Muscle layer of colon (tissue), 2 donors: ENCODE measurements at regions not wholly inside any gene's neighbourhood (a gene's known extent, or its start where the extent isn't known, plus 50 kb on each side); places are given as distances from the start of the nearest gene placed in this dataset.

Source experiments
- H3K27ac ChIP-seq: one replicate; pipeline ENCODE4 v1.7.0; 2013; ENCODE audit warnings: low read depth, mild to moderate bottlenecking, low read length, moderate library complexity
- H3K27me3 ChIP-seq, 2 donors: one replicate each; pipeline ENCODE4 v1.7.0; 2013; ENCODE audit warnings: low read length in 2 of 2, mild to moderate bottlenecking in 2 of 2; ENCODE audit not compliant: insufficient read depth in 2 of 2, control insufficient read depth in 1 of 2
- H3K36me3 ChIP-seq: one replicate; pipeline ENCODE4 v1.7.0; 2013; ENCODE audit warnings: mild to moderate bottlenecking, low read length; ENCODE audit not compliant: insufficient read depth
- H3K4me1 ChIP-seq: one replicate; pipeline ENCODE4 v1.7.0; 2013; ENCODE audit warnings: mild to moderate bottlenecking, low read length; ENCODE audit not compliant: insufficient read depth
- H3K4me3 ChIP-seq, 2 donors: one replicate each; pipeline ENCODE4 v1.7.0; 2013; ENCODE audit warnings: low read length in 2 of 2, low read depth in 1 of 2, mild to moderate bottlenecking in 1 of 2, moderate library complexity in 1 of 2
- H3K9ac ChIP-seq: one replicate; pipeline ENCODE4 v1.7.0; 2013; ENCODE audit warnings: low read length
- H3K9me3 ChIP-seq: one replicate; pipeline ENCODE4 v1.7.0; 2013; ENCODE audit warnings: mild to moderate bottlenecking, low read length
- donor health status: abdominal sarcoma.
- donor health status: Adenocarcinoma of cecum.

DNA sequence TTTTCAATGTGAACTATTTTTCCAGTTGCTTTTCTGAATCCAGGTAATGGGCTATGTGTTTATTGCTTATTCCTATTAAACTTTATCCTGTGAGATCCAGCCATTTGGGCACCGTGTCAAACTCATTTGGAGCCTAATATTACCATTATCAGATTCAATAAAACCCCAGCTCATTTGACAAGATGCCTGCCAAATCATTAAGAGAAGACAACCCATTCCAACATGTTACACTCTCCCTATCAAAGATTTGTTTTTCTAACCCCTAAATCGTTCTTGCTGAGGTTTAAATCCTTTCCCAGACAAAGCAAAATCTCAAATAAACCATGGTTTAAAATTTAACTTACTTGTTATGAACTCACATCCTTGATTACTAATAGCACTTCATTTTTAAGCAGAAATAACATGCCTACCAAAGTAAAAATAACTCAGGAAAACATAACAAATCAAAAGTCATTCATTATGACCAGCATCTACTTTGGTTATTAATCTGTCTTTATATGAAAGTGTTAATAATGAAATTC lies 130.0 kb upstream of the TCF21 start:
- Histone ChIP-seq H3K36me3 (no peaks in the 10 kb centered on the region), H3K27me3 (no peaks in the 10 kb centered on the region), H3K27ac (no peak overlapping the region), H3K9ac (no peak overlapping the region), H3K9me3 (no peaks in the 10 kb centered on the region), H3K4me1 (peaks cover 4% of the 10 kb centered on the region), H3K4me3 (no peak overlapping the region)

DNA sequence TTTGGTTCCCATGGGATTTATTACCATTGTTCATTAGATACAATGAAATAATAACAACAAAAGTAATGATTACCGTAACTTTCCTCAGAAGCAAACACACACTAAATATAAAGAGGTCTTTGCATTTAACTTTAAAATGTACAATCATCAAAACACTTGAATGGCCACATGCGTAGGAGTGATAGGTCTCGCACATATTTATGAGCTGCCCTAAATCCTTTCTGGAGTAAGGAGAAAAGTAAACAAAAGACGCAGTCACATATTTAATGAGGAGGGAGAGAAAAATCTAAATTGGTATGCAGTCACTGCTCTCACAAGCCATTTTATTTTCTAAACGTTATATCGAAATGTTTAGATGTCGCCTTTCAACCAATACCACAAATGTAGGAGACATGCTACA lies 129.4 kb upstream of the TCF21 start:
- H3K27ac ChIP-seq, result no peak overlapping the region
- no peak overlapping the region for H3K4me3 ChIP-seq
- H3K9me3 ChIP-seq, result no peaks in the 10 kb centered on the region
- no peaks in the 10 kb centered on the region for H3K36me3 ChIP-seq
- H3K4me1 ChIP-seq, result peaks cover 11% of the 10 kb centered on the region
- no peak overlapping the region for H3K9ac ChIP-seq
- H3K27me3 ChIP-seq, result no peaks in the 10 kb centered on the region

DNA sequence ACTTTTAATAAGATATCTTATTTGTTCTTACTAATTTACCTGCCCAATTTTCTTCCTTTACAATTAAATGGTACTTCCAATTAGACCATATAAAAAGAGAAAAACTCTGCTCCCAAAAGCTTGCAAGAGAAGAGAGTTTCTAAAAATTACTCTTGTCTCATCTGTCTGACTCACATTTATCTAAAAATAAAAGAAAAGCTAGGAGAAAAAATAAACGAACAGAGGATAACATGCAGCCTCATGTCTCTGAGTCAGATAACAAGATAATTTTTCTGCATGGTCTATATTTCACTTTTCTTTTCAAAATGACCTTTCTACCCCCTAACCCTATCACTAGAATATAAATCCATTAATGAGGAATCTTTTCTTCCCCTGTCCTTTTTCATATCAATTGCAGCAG lies 127.2 kb upstream of the TCF21 start:
- no peak overlapping the region for H3K4me3 ChIP-seq
- H3K9me3 ChIP-seq, result no peaks in the 10 kb centered on the region
- H3K9ac ChIP-seq, result no peak overlapping the region
- H3K4me1 ChIP-seq, result peaks cover 7% of the 10 kb centered on the region
- no peaks in the 10 kb centered on the region for H3K27me3 ChIP-seq
- H3K36me3 ChIP-seq, result no peaks in the 10 kb centered on the region
- H3K27ac ChIP-seq, result no peak overlapping the region

DNA sequence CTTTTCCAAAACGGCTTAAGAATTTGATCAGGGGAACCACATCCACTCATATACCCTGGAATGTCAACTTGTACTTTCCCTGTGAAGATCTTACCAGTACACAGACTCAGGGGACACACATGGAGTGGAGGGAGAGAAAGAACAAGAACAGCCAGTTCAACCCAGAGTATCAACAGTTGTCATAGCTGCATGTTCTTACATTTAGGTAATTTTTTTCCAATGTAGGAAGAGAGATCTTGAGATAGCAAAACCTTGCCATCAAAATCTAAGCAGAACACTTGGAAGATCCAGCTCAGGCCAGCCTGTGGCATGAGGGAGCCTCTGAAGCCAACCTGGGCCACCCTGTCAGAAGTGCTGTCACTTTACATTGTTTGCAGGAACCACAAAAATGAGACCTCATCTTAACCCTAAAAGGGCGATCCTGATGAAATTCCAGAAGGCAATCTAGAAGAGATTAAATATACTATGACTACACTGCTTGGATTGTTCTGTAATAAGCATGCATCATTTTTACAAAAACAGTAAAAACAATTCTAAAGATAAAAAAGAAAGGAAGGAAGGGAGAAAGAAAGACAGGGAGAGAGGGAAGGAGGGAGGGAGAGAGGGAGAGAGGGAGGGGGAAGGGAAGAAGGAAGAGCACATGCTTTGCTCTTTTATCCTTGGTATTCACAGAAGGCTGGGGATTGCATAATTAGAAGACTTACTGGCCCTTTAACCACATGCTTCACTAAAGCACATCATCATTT lies 124.7 kb upstream of the TCF21 start:
- H3K27ac ChIP-seq, result no peak overlapping the region
- H3K9ac ChIP-seq, result no peak overlapping the region
- H3K36me3 ChIP-seq, result no peaks in the 10 kb centered on the region
- H3K27me3 ChIP-seq, result no peaks in the 10 kb centered on the region
- H3K4me3 ChIP-seq, result no peak overlapping the region
- H3K4me1 ChIP-seq, result peaks cover 12% of the 10 kb centered on the region
- H3K9me3 ChIP-seq, result no peaks in the 10 kb centered on the region

DNA sequence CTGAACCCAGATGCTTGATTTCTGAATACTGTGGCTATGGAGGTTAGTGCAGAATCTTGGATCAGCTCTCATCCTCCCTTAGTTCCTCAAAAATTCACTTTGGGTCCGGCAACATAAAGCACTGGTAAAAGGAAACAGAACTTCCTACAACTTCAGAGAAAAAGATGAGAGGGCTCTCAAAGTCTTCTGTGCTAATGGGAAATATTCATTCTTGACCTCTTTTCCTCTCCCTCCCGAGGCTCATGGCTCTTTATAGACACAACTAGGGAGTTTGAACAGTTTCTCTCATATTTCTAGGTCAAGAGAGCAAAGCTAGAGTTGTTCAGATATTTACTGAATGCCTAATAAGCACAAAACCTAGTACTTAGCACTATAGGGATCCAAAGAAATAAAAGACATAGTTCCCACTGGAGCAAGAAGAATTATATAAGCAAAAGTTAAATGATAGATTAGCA lies 124.1 kb upstream of the TCF21 start:
- Histone ChIP-seq H3K36me3 (no peaks in the 10 kb centered on the region), H3K27me3 (no peaks in the 10 kb centered on the region), H3K9ac (no peak overlapping the region), H3K4me3 (no peak overlapping the region), H3K4me1 (peaks cover 12% of the 10 kb centered on the region), H3K27ac (no peak overlapping the region), H3K9me3 (no peaks in the 10 kb centered on the region)

DNA sequence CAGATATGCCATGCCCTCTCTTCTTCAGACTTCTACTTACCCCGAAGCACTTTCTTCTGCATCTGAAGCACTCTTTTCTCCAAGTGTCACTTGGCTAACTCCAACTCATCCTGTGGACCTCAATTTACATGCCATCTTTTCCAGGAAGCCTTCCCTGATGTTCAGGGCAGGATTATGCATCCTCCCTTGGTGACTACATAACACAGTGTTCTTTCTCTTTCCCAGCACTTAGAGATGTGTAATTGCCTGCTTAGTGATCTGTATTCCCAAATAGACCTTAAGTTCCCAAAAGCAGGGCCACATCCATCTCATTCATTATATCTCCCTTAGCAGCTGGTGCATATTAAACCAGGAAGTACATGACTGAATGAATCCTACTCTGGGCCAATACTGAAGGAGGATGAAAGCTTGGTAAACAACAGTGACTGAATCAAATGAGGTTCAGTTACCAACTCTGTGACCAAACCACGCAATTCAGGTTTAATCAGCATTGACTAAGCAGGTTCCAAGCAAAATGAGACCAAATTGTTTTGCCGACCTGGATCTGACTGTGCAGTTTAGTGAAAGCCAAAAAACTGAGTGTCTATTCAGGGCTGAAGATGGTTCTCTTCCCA lies 121.4 kb upstream of the TCF21 start:
- Histone ChIP-seq H3K9me3 (no peaks in the 10 kb centered on the region), H3K27me3 (no peaks in the 10 kb centered on the region), H3K27ac (no peak overlapping the region), H3K4me3 (no peak overlapping the region), H3K36me3 (no peaks in the 10 kb centered on the region), H3K4me1 (peaks cover 12% of the 10 kb centered on the region), H3K9ac (no peak overlapping the region)

DNA sequence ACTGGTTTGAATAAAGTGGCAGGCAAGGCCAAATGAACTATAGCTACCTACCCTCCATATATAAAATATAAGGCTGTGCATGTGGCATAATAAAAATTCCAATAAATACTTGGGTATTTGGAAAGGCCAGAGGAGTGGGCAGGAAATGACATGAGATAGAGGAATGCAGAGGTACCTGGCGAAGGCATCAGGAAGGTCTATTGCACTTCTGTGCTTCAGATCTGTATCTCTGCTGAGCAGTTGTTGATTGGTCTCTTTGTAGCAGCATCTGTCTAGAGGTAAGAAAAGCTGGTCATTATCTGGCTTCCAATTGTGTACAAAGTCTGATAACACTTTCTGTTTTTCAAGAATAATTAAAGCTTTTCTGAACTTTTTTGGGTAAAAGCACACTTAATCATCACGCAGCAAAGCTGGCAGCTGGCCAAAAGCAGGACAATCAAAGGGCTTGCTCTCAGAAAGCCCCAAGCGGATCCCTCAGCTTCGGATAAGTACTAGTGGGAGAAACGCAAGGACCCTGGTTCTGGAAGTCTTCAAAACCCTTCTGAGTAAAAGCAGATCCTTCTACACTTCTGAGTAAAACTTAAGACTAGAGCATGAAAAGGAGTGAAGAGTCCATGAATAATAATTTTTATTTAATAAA lies 120.1 kb upstream of the TCF21 start:
- Histone ChIP-seq H3K4me3 (no peak overlapping the region), H3K4me1 (peaks cover 12% of the 10 kb centered on the region), H3K9ac (no peak overlapping the region), H3K9me3 (no peaks in the 10 kb centered on the region), H3K27ac (no peak overlapping the region), H3K36me3 (no peaks in the 10 kb centered on the region), H3K27me3 (no peaks in the 10 kb centered on the region)

DNA sequence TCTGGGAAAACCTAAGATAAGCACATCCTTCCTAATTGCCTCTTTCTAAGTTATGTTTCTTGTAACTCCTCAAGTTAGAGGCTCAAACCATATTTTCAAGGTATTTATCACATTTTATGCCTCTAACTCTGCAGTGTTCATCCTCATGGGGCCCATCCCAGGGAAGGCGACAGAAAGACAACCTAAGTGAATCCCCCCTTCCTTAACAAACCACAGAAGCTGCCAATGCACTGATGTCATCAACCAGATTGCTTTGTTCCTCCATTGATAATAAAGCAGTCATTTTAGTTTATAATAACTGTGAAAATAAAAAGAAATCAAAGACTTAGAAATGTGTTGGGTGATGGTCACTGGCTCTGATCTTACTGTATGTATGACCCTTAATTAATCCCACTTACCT lies 119.5 kb upstream of the TCF21 start:
- no peak overlapping the region for H3K27ac ChIP-seq
- peaks cover 6% of the 10 kb centered on the region for H3K4me1 ChIP-seq
- no peaks in the 10 kb centered on the region for H3K36me3 ChIP-seq
- no peaks in the 10 kb centered on the region for H3K9me3 ChIP-seq
- no peak overlapping the region for H3K9ac ChIP-seq
- no peaks in the 10 kb centered on the region for H3K27me3 ChIP-seq
- H3K4me3 ChIP-seq, result no peak overlapping the region

DNA sequence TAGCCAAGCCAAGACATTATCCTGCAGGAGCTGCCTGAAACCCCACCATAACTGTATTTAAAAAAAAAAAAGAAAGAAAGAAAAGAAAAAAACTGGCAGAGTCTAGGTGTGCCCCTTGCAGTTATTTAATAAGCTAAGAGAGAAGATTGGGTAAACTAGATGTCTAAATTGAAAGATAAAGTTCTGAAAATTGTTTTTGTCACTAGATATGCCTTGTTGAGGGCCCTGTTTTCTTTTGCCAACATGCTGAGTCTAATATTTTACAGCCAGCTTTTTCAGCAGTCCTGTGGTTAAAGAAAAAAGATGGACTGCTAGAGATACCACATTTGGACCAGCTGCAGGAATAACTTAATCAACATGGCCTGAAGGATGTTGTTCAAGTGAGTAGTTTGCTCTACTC lies 116.3 kb upstream of the TCF21 start:
- no peaks in the 10 kb centered on the region for H3K36me3 ChIP-seq
- H3K27me3 ChIP-seq, result no peaks in the 10 kb centered on the region
- H3K27ac ChIP-seq, result no peak overlapping the region
- no peak overlapping the region for H3K4me3 ChIP-seq
- H3K4me1 ChIP-seq, result peaks cover 5% of the 10 kb centered on the region
- no peaks in the 10 kb centered on the region for H3K9me3 ChIP-seq
- H3K9ac ChIP-seq, result no peak overlapping the region

DNA sequence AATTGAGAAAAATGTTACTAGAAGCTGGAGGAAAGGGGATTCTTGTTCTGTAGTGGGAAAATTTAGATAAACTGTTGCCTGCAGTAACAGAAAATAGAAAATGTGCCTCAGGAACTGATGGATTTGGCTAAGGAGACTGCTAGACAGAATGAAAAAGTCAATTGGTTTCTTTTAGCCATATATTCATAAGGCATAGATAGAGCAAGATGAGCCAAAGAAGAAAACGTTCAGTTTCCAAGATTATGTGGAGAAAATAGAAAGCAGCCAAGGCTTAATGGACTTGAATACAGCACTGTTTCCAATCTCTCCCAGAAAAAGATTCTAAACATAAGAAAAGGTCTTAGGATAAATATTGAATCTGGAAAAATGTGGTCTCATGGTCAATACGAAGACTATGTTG lies 115.1 kb upstream of the TCF21 start:
- H3K27ac ChIP-seq, result no peak overlapping the region
- no peak overlapping the region for H3K4me3 ChIP-seq
- H3K36me3 ChIP-seq, result no peaks in the 10 kb centered on the region
- no peaks in the 10 kb centered on the region for H3K9me3 ChIP-seq
- H3K9ac ChIP-seq, result no peak overlapping the region
- H3K4me1 ChIP-seq, result peaks cover 3% of the 10 kb centered on the region
- H3K27me3 ChIP-seq, result no peaks in the 10 kb centered on the region

DNA sequence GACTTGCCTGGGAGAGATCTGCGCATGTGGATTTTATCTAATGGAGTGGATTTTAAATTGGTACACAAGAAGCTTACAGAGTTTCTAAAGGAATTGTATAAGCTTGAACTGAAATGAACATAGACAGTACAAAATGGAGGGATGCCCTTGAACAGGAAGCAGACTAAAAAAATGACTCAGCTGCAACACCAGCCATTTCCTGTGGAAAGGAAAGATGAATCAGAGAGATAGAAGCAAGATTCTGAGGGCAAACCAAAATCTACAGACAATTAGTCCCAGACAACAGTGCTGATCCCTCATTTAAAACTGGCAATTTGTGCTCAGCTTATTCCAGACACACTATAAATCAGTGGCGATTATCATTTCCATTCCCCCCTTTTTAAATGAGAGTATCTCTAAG lies 114.6 kb upstream of the TCF21 start:
- Histone ChIP-seq H3K9ac (no peak overlapping the region), H3K9me3 (no peaks in the 10 kb centered on the region), H3K4me1 (peaks cover 3% of the 10 kb centered on the region), H3K36me3 (no peaks in the 10 kb centered on the region), H3K27ac (no peak overlapping the region), H3K4me3 (no peak overlapping the region), H3K27me3 (no peaks in the 10 kb centered on the region)
